Endothelial cell (in vitro differentiated cells): ENCODE measurements at regions not wholly inside any gene's neighbourhood (a gene's known extent, or its start where the extent isn't known, plus 50 kb on each side); places are given as distances from the start of the nearest gene placed in this dataset.

Experiments used
- DNase-seq: peaks from one replicate; pipeline ENCODE4 v3.0.0; 2021; ENCODE audit warnings: low spot score
- H3K27ac Mint-ChIP-seq: one replicate; pipeline ENCODE4 v1.8.0; 2021; ENCODE audit warnings: mixed read lengths, inconsistent platforms; ENCODE audit not compliant: unreplicated experiment
- H3K27me3 Mint-ChIP-seq: one replicate; pipeline ENCODE4 v1.8.0; 2021; ENCODE audit warnings: mild to moderate bottlenecking, moderate library complexity, mixed read lengths, inconsistent platforms; ENCODE audit not compliant: unreplicated experiment
- H3K36me3 Mint-ChIP-seq: one replicate; pipeline ENCODE4 v1.8.0; 2021; ENCODE audit warnings: mild to moderate bottlenecking, low read depth, mixed read lengths, inconsistent platforms; ENCODE audit not compliant: unreplicated experiment
- H3K4me1 Mint-ChIP-seq: one replicate; pipeline ENCODE4 v1.8.0; 2021; ENCODE audit warnings: mild to moderate bottlenecking, mixed read lengths, inconsistent platforms; ENCODE audit not compliant: unreplicated experiment
- H3K4me3 Mint-ChIP-seq: one replicate; pipeline ENCODE4 v1.8.0; 2021; ENCODE audit warnings: mild to moderate bottlenecking, mixed read lengths, inconsistent platforms; ENCODE audit not compliant: unreplicated experiment
- H3K9me3 Mint-ChIP-seq: one replicate; pipeline ENCODE4 v1.8.0; 2021; ENCODE audit warnings: mixed read lengths, inconsistent platforms; ENCODE audit not compliant: unreplicated experiment
- TF ChIP-seq, protein P1 (sequence below): fragments of 200-600 bp; sonication (generic); IDR thresholded peaks from one replicate; pipeline ENCODE4 v1.5.0; 2021; ENCODE audit warnings: antibody characterized with exemption; ENCODE audit not compliant: unreplicated experiment

DNA sequence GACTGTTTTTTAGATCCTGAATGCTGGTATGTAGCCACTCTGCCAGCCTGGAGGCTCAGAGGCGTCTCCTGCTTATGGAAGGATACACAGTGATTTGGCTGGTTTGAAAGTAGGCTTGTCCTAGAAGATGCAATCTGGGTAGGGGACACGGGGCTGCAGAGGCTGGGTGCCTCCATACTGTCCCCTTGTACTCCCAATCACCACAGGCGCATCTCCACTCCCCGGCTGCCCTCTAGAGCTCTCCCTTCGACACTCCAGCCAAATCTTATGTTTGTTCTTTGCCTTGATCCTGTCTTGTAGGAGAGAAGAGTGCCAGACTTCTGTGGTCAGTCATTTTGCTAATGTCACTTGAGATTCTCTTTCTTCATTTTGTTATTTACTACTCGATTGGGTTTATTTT is 168.8 kb upstream of the THRB start:
- Mint-ChIP-seq H3K27ac (no peak overlapping the region), H3K4me1 (no peaks in the 10 kb centered on the region), H3K36me3 (no peaks in the 10 kb centered on the region), H3K27me3 (no peaks in the 10 kb centered on the region), H3K9me3 (no peaks in the 10 kb centered on the region), H3K4me3 (no peak overlapping the region)
- no peak for DNase-seq
- TF ChIP-seq, protein P1, sequence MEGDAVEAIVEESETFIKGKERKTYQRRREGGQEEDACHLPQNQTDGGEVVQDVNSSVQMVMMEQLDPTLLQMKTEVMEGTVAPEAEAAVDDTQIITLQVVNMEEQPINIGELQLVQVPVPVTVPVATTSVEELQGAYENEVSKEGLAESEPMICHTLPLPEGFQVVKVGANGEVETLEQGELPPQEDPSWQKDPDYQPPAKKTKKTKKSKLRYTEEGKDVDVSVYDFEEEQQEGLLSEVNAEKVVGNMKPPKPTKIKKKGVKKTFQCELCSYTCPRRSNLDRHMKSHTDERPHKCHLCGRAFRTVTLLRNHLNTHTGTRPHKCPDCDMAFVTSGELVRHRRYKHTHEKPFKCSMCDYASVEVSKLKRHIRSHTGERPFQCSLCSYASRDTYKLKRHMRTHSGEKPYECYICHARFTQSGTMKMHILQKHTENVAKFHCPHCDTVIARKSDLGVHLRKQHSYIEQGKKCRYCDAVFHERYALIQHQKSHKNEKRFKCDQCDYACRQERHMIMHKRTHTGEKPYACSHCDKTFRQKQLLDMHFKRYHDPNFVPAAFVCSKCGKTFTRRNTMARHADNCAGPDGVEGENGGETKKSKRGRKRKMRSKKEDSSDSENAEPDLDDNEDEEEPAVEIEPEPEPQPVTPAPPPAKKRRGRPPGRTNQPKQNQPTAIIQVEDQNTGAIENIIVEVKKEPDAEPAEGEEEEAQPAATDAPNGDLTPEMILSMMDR: no peak

DNA sequence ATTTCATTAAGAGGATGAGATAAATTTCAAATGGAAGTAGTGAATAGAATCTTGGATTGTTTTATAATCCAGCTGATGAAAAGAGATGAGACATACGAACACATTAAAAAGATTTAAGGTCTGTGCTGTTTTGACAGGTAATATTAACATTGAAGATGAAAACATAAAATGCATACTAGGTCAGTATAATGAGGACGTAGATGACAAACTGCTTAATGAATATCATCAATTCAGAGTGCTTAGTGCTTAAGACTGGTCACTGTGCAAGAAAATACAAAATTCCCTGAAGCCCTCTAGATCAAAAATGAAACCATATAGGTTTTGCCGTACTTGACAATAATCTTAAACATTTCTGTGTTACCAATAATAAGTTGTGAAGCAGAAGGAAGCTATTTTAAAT is 173.4 kb upstream of the THRB start:
- no peaks in the 10 kb centered on the region for H3K36me3 Mint-ChIP-seq
- H3K27me3 Mint-ChIP-seq: peaks cover 2% of the 10 kb centered on the region
- DNase-seq: no peak
- H3K27ac Mint-ChIP-seq: no peak overlapping the region
- H3K9me3 Mint-ChIP-seq: no peaks in the 10 kb centered on the region
- H3K4me1 Mint-ChIP-seq: no peaks in the 10 kb centered on the region
- no peak overlapping the region for H3K4me3 Mint-ChIP-seq
- TF ChIP-seq, protein P1: no peak

DNA sequence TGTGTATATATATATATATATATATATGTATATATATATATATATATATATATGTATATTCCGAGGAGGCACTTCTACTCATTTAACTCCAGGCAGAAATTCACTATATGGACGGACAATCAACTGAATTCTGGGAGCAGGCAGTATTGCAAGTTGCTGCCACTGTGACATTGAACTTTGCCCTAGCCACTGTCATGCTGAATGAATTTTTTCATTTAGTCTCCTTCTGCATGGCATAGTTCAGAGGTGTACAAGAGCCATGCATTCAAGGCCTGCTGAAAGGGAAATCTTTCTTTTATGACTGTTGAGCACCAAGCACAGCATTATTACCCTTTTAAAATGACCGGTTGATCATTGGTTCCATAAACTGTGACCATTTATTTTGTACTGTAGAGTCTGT is 176.2 kb upstream of the THRB start:
- TF ChIP-seq, protein P1: no peak
- no peak overlapping the region for H3K4me3 Mint-ChIP-seq
- no peaks in the 10 kb centered on the region for H3K4me1 Mint-ChIP-seq
- no peak overlapping the region for H3K27ac Mint-ChIP-seq
- peaks cover 2% of the 10 kb centered on the region for H3K27me3 Mint-ChIP-seq
- no peaks in the 10 kb centered on the region for H3K9me3 Mint-ChIP-seq
- H3K36me3 Mint-ChIP-seq: no peaks in the 10 kb centered on the region
- DNase-seq: no peak

DNA sequence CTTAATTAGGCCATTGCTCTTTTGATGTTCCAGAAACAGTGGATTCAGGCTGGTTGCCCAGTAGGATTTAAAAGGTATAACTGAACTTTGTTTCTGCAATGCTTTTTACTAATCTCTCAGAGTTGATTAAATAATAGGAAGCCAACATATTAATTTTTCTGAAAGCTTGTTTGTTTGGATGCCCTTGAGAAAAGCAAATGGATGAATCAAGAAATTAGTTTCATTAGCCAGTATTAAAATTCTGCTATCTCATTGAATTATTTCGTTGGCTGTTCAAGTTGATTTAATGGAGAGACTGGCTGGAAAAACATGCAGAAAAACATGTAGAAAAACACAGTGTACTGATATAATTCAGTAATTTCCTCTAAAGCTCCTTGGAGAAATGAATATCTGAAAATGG is 178.9 kb upstream of the THRB start:
- Mint-ChIP-seq H3K4me3 (no peak overlapping the region), H3K27ac (no peak overlapping the region), H3K27me3 (peaks cover 2% of the 10 kb centered on the region), H3K36me3 (no peaks in the 10 kb centered on the region), H3K4me1 (no peaks in the 10 kb centered on the region), H3K9me3 (no peaks in the 10 kb centered on the region)
- no peak for DNase-seq
- TF ChIP-seq, protein P1: no peak

DNA sequence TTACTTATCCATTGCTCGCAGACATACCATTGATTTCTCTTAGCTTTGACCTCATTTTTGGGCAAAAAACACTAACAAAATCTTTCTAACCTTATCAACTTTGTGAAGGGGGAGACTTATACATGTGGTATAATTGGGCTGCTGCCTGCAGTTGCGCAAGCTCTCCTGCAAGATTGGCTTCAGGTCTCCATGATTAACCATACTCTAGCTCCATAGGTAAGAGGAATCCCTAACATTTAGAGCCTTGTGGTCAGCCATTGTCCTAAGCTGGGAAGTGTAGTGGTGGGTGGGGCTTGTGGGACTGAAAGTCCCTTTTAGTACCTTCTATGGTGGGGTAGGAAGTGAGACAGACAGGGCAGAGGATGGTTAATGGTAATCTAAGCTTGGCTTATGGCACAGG is 179.6 kb upstream of the THRB start:
- no peak for DNase-seq
- TF ChIP-seq, protein P1: no peak
- H3K4me1 Mint-ChIP-seq: no peaks in the 10 kb centered on the region

More for the DNA sequence above, 179.6 kb upstream of the THRB start:
- Mint-ChIP-seq H3K9me3 (no peaks in the 10 kb centered on the region), H3K27ac (no peak overlapping the region), H3K4me3 (no peak overlapping the region), H3K36me3 (no peaks in the 10 kb centered on the region), H3K27me3 (peaks cover 2% of the 10 kb centered on the region)
